NCI-H82 treated with DMSO at 0.1 percent for 48 hours (cell line): ENCODE measurements at regions not wholly inside any gene's neighbourhood (a gene's known extent, or its start where the extent isn't known, plus 50 kb on each side); places are given as distances from the start of the nearest gene placed in this dataset.

Source experiments
- DNase-seq: peaks from one replicate; lab custom pipeline; 2025; ENCODE audit not compliant: unreplicated experiment; lab: John Stamatoyannopoulos, UW

- no peak for DNase-seq
These were observed 54.0 kb upstream of the PRPS1L1 start for GRCh38 chr7:18081617-18082016.

DNA sequence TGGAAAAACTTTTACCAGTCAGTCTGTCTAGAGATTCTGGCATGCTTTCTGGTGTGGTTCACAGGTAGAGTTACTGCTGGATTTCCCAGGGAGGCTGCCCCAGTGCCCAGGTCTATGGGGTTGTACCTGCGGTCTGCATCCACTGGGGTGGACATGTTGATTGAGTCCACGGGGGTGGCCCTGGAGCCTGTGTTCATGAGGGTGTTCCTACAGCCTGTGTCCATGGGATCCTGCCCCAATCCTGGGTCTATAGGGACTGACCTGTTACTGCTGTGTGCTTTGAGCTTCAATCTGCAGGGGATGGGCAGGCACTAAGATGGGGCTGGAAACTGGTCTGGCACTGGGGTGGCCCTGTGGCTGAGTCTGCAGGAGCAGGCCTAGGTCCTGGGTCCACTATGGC, 54.5 kb upstream of the PRPS1L1 start:
- no peak for DNase-seq

DNA sequence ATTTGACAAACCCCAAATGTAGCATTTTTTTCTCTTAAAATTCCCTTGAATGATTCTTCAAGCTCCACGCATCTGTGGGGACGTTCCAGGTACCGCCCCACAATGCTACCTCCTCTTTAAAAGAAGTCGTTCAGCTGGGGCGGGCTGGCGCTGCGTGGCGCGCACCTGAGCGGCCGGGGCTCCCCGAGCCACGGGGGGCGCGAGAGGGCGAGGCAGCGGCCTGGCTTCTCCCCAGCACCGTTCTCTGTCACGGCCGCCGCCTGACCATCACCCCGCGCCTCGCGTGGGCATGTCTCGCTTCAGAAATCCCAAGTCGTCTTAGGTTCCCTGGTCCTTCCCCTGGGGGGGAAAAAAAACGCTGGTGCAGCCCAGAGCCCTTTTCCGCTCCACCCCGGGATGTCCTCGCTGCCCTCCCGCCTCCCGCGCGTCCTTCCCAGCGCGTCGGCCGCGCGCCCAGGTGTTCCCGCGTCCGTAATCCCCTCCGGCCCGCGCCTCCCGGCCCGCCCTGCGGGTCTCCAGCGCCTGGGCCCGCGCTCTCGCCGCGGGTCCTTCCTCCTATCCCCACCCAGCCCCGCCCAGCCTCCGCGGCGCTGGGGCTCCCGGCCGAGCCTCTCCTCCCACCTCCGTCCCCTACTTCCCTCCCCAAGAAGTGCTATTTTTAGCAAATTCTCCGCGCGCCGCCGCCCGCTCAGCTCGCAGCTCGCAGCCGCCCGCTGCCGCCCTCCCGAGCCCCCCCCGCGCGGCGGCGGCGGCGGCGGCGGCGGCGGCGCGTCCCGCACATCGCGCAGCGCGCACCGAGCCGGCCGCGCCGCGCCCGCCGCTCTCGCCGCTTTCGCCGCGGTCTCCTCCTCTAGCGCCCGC, 58.7 kb upstream of the PRPS1L1 start:
- no peak for DNase-seq

- DNase-seq = no peak
These were observed 59.5 kb upstream of the PRPS1L1 start for GRCh38 chr7:18087026-18087686.

GRCh38 chr7:18087687-18088078, 60.0 kb upstream of the PRPS1L1 start:
- peak; percentile 61 for DNase-seq

DNA sequence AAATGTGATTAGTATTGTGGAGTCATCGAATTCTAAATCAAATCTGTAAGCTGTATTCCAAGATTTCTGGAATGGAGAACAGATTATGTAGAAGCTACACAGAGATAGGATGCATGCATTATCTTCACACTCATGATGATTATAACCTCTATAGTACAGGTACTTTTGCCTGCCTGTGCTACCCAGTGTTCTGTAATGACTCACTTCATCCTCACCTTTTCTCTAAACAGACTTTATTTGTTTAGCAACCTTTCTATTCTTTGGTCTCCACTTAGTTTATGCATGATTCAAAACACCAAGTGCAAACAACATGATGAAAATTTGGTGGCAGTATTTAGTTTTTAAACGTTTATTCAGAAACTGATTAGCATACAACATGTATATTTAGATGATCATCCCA, 68.4 kb upstream of the PRPS1L1 start:
- no peak for DNase-seq

GRCh38 chr7:18102576-18102975, 74.9 kb upstream of the PRPS1L1 start:
- no peak for DNase-seq

- DNase-seq = no peak
These were observed 76.0 kb upstream of the PRPS1L1 start for GRCh38 chr7:18103436-18104218.

DNA sequence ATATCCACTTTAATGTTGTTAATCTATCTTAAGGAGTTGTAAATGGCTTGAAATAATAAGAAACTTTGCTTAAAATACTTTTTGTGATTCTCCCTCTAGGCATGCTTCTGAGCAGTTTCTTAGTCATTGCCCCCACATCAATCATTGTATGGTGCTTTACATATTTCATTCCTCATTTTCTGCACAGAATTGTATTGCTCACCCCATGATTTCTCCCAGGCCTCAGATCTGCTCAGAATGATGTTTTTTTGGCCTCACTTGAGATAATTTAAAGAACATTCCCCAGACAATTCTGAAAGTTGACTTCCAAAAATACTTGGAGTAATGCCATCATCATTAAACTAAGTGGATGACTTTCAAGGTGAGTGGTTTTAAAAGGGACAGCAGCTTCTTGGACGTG, 82.1 kb upstream of the PRPS1L1 start:
- no peak for DNase-seq

DNA sequence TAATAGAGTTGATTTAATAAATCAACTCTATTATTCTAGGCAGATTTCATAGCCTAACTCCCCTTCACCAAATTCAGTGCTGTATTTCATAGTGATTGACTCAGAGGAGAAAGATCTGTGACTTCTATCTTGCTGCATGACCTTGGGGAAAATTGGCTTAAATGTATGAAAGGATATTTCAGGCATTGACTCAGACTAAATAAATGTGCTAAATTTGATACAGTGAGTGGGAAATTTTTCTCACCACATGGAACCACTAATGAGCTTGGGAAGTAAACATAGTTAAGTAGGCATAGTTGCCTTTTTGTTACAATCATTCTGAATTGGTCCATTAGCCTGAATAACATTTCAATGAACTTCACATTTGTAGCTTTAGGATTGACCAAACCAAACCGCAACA, 89.0 kb upstream of the PRPS1L1 start:
- DNase-seq = no peak

- no peak for DNase-seq
These were observed 89.8 kb upstream of the PRPS1L1 start for GRCh38 chr7:18117482-18117881.

DNA sequence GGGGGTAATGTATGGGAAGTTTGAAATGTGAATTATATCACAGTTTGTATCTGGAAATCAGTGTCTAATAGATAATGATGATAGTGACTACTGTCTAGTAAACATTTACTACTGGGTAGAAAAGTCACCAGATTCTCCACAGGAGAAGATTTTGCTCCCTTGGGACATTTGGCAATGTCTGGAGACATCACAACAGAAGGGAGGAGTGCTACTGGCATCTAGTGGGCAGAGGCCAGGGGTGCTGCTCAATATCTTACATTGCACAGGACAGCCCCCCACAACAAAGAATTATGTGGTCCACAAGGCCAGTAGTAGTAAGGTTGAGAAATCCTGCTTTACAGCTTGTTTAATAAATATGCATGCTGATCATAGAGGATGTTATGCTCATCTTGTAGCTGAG, 92.3 kb upstream of the PRPS1L1 start:
- no peak for DNase-seq

DNA sequence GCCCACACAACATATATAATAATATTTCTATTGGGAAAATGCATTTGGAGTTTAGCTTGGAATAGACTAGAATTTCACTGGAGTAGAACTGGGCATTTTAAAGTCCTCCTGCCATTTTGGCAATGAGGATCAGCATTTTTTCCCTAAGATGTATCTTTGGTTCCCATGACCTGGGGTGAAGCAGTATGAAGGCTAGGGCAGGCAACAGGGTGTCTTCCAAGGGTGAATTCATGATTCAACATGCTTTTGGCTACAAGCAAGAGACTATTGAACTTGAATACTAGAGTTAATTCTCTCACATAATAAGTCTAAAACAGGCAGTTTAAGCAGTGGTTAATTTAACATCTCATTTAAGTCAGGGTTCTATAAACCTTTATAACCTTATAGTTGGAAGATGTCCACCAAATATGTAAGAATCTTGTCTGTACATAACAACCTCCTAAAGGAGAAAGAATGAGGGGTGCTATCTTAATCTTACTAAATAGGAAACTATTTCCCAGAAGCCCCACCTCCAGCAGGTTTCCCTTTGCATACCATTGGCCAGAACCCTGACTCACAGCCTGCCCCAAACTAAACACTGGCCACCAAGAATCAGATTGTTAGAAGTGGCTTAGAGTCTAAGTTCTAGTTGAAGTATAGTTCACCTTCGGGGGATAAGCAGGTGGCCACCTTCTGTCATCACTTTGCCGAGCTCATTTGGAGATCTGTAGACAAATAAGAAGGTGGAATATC, 96.0 kb upstream of the PRPS1L1 start:
- DNase-seq = no peak

GRCh38 chr7:18125476-18125875, 97.8 kb upstream of the PRPS1L1 start:
- DNase-seq = no peak

DNA sequence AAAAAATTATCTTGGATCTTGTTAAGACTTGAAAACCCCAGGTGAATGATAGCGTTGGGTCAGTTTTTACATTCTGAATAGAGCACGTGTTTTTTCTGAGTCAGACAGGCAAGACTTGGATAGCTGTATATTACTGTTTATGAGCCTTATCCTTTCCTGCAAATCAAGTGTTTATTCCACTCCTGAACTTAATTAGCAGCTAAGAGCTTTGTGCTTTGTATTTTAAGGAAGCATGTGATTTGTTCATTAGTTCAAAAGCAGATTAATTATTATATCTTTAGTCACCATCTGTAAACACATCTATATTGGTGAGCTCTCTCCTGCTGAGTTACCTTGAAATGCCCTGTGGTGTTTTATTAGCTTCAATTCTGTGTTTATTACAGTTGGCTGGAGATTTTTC, 98.6 kb upstream of the PRPS1L1 start:
- DNase-seq = no peak

GRCh38 chr7:18128846-18129245, 101.2 kb upstream of the PRPS1L1 start:
- peak; percentile 16 for DNase-seq

GRCh38 chr7:18132811-18133210, 105.2 kb upstream of the PRPS1L1 start:
- DNase-seq = no peak

DNA sequence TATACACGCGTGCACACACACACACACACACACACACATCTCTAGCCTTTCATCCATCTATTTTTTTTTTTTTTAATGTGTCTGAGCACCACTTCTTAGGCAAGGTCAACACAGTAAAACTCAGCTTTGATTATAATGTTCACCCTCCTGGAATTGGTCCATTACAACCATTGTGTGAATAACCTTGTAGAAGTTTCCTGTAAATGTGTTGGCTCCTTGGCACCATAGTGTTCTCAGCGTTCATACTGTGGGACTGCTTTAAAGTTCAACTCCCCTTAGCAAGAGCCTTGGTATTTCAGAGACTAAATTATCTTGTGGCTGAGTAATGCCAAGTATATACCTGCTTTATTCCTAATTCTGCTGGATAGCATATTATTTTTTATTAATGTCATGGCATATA, 106.3 kb upstream of the PRPS1L1 start:
- DNase-seq = no peak

GRCh38 chr7:18140943-18141342, 113.3 kb upstream of the PRPS1L1 start:
- DNase-seq = no peak

- DNase-seq = no peak
These were observed 116.5 kb upstream of the PRPS1L1 start for GRCh38 chr7:18144166-18144565.

- no peak for DNase-seq
These were observed 117.5 kb upstream of the PRPS1L1 start for GRCh38 chr7:18145160-18145559.
